ENCODE measurements at regions not wholly inside any gene's neighbourhood (a gene's known extent, or its start where the extent isn't known, plus 50 kb on each side); places are given as distances from the start of the nearest gene placed in this dataset.

GRCh38 chr10:75342397-75342796 lies 59.2 kb downstream of the ZNF503 start:
- no peak for TF ChIP-seq CTCF (IDR thresholded peaks at IDR 0.05)
- no peak for TF ChIP-seq POLR2A (IDR thresholded peaks at IDR 0.05)

Data from breast epithelium (tissue), 3 donors.